H1 (cell line): ENCODE measurements at regions not wholly inside any gene's neighbourhood (a gene's known extent, or its start where the extent isn't known, plus 50 kb on each side); places are given as distances from the start of the nearest gene placed in this dataset.
A peak's percentile ranks its signal among the peaks of the same experiment; 100 is the strongest.

Source experiments
- CTCF ChIA-PET: fragments of 300-600 bp; sonication (Branson Sonifier 250); formaldehyde crosslinking; loops from one replicate; lab custom pipeline; 2021; ENCODE audit not compliant: partially characterized antibody; lab: Charles Lee
- POLR2A ChIA-PET: fragments of 300-600 bp; sonication (Branson Sonifier 250); formaldehyde crosslinking; loops from one replicate; lab custom pipeline; 2021; ENCODE audit warnings: inconsistent platforms; ENCODE audit not compliant: partially characterized antibody; lab: Charles Lee
- DNase-seq, 2 experiments: peaks; one replicate each; pipeline versions ENCODE4 v3.0.0 to v3.0.0-alpha.2; 2010 to 2022; ENCODE audit warnings: low spot score in 2 of 2, low read depth in 1 of 2, mixed read lengths in 1 of 2
- FAIRE-seq: peaks from 2 replicates; lab custom pipeline; 2011; peaks lifted over from hg19 to GRCh38; lab: Jason Lieb, UNC
- H2AFZ ChIP-seq: 2 replicates; pipeline ENCODE4 v1.8.1; 2012; ENCODE audit warnings: low read length, inconsistent platforms
- H2AK5ac ChIP-seq: 2 replicates; pipeline ENCODE4 v1.6.1; 2013; ENCODE audit warnings: low read depth, low read length
- H2BK120ac ChIP-seq: replicated peaks from 2 replicates; pipeline ENCODE3; 2013; ENCODE audit warnings: low read depth, low read length, inconsistent platforms
- H2BK12ac ChIP-seq: 2 replicates; pipeline ENCODE4 v1.6.1; 2013; ENCODE audit warnings: low read depth, low read length
- H2BK15ac ChIP-seq: 2 replicates; pipeline ENCODE4 v1.6.1; 2013; ENCODE audit warnings: low read length
- H2BK20ac ChIP-seq: 2 replicates; pipeline ENCODE4 v1.6.1; 2013; ENCODE audit warnings: low read length
- H2BK5ac ChIP-seq: 2 replicates; pipeline ENCODE4 v1.6.1; 2013; ENCODE audit warnings: low read depth, low read length
- H3K14ac ChIP-seq: 2 replicates; pipeline ENCODE4 v1.6.1; 2013; ENCODE audit warnings: inconsistent platforms; ENCODE audit not compliant: insufficient read length
- H3K18ac ChIP-seq: 2 replicates; pipeline ENCODE4 v1.6.1; 2013; ENCODE audit warnings: low read length; ENCODE audit errors: extremely low read depth
- H3K23ac ChIP-seq: 2 replicates; pipeline ENCODE4 v1.6.1; 2013; ENCODE audit warnings: inconsistent platforms; ENCODE audit not compliant: insufficient read length
- H3K23me2 ChIP-seq: 2 replicates; pipeline ENCODE4 v1.6.1; 2013; ENCODE audit warnings: low read depth, low read length
- H3K27ac ChIP-seq: 2 replicates; pipeline ENCODE4 v1.6.1; 2011; ENCODE audit warnings: low read depth, low read length, inconsistent platforms
- H3K27me3 ChIP-seq, 4 experiments: replicated peaks in 1 of 4; 1 replicate in 1 of 4; 2 replicates in 3 of 4; pipeline versions ENCODE4 v1.6.1 to v1.8.1; 2011 to 2013; ENCODE audit warnings: low read length in 3 of 4, mild to moderate bottlenecking in 3 of 4, inconsistent platforms in 2 of 4, mixed read lengths in 2 of 4, moderate library complexity in 1 of 4; ENCODE audit not compliant: control insufficient read depth in 3 of 4, insufficient read depth in 3 of 4; ENCODE audit errors: extremely low read depth in 1 of 4
- H3K36me3 ChIP-seq, 4 experiments: 2 replicates each; pipeline versions ENCODE4 v1.6.1 to v1.8.1; 2011 to 2013; ENCODE audit warnings: mild to moderate bottlenecking in 4 of 4, low read length in 3 of 4, moderate library complexity in 2 of 4, control low read depth in 1 of 4, inconsistent platforms in 1 of 4; ENCODE audit not compliant: insufficient read depth in 4 of 4, control insufficient read depth in 2 of 4
- H3K4ac ChIP-seq: replicated peaks from 2 replicates; pipeline ENCODE3; 2013; ENCODE audit warnings: low read length, low read depth, mixed read lengths, inconsistent platforms; ENCODE audit not compliant: insufficient read length
- H3K4me1 ChIP-seq, 4 experiments: replicated peaks in 1 of 4; 1 replicate in 1 of 4; 2 replicates in 3 of 4; pipeline versions ENCODE4 v1.6.1 to v1.8.1; 2011 to 2013; ENCODE audit warnings: low read length in 3 of 4, inconsistent platforms in 2 of 4, mixed read lengths in 1 of 4; ENCODE audit not compliant: insufficient read depth in 4 of 4, control insufficient read depth in 3 of 4
- H3K4me2 ChIP-seq, 2 experiments: 2 replicates each; pipeline versions ENCODE4 v1.6.1 to v1.8.1; 2011 to 2013; ENCODE audit warnings: low read depth in 2 of 2, low read length in 2 of 2, control low read depth in 1 of 2, inconsistent platforms in 1 of 2, mild to moderate bottlenecking in 1 of 2; ENCODE audit not compliant: insufficient read depth in 1 of 2
- H3K4me3 ChIP-seq, 4 experiments: fragments of 200-600, 300-600 bp in 1 of 4; sonication (generic), shearing (Covaris generic), sonication (Bioruptor Twin) in 1 of 4; 2 replicates each; pipeline versions ENCODE4 v1.5.1 to v1.8.1; 2011 to 2016; ENCODE audit warnings: low read length in 4 of 4, low read depth in 3 of 4, control low read depth in 2 of 4, inconsistent platforms in 2 of 4, mild to moderate bottlenecking in 2 of 4, mixed read lengths in 1 of 4, moderate library complexity in 1 of 4; ENCODE audit not compliant: insufficient read depth in 2 of 4; ENCODE audit errors: extremely low read depth in 1 of 4
- H3K56ac ChIP-seq: replicated peaks from 2 replicates; pipeline ENCODE3; 2013; ENCODE audit warnings: low read depth, mild to moderate bottlenecking, mixed read lengths, low read length, inconsistent platforms; ENCODE audit not compliant: insufficient read length
- H3K79me1 ChIP-seq: 2 replicates; pipeline ENCODE4 v1.6.1; 2013; ENCODE audit warnings: low read depth, low read length, control low read depth
- H3K79me2 ChIP-seq, 2 experiments: 2 replicates each; pipeline versions ENCODE4 v1.6.1 to v1.8.1; 2012 to 2013; ENCODE audit warnings: low read length in 2 of 2, mild to moderate bottlenecking in 2 of 2, inconsistent platforms in 1 of 2; ENCODE audit not compliant: insufficient read depth in 2 of 2, control insufficient read depth in 1 of 2
- H3K9ac ChIP-seq, 4 experiments: replicated peaks in 1 of 4; 1 replicate in 1 of 4; 2 replicates in 3 of 4; pipeline versions ENCODE4 v1.6.1 to v1.8.1; 2011 to 2013; ENCODE audit warnings: low read depth in 3 of 4, low read length in 3 of 4, control low read depth in 2 of 4, mild to moderate bottlenecking in 2 of 4, moderate library complexity in 2 of 4, inconsistent platforms in 1 of 4; ENCODE audit errors: extremely low read depth in 1 of 4
- H3K9me3 ChIP-seq, 2 experiments: 2 replicates each; pipeline versions ENCODE4 v1.6.1 to v1.8.1; 2012 to 2013; ENCODE audit warnings: mild to moderate bottlenecking in 2 of 2, moderate library complexity in 2 of 2, control low read depth in 1 of 2, inconsistent platforms in 1 of 2, low read depth in 1 of 2, low read length in 1 of 2, mixed read lengths in 1 of 2; ENCODE audit not compliant: insufficient read depth in 2 of 2
- H4K20me1 ChIP-seq, 2 experiments: replicated peaks in 1 of 2; 2 replicates each; pipeline versions ENCODE3 to v1.8.1; 2011 to 2013; ENCODE audit warnings: inconsistent platforms in 2 of 2, low read length in 2 of 2, mild to moderate bottlenecking in 1 of 2; ENCODE audit not compliant: insufficient read depth in 2 of 2, control insufficient read depth in 1 of 2
- H4K5ac ChIP-seq: 2 replicates; pipeline ENCODE4 v1.6.1; 2013; ENCODE audit warnings: low read length, low read depth, mixed read lengths, inconsistent platforms; ENCODE audit not compliant: insufficient read length
- H4K8ac ChIP-seq: 2 replicates; pipeline ENCODE4 v1.8.0; 2013; ENCODE audit warnings: mild to moderate bottlenecking, moderate library complexity, low read length, inconsistent platforms; ENCODE audit not compliant: insufficient read depth; ENCODE audit errors: extremely low read depth
- H4K91ac ChIP-seq: replicated peaks from 2 replicates; pipeline ENCODE3; 2013; ENCODE audit warnings: low read length, mixed read lengths, inconsistent platforms; ENCODE audit not compliant: insufficient read length
- CEBPB ChIP-seq: IDR thresholded peaks from 2 replicates; pipeline ENCODE4 v1.6.1; 2012; ENCODE audit warnings: low read depth, low read length
- GTF2F1 ChIP-seq: IDR thresholded peaks from 2 replicates; pipeline ENCODE4 v1.6.1; 2012; ENCODE audit warnings: low read depth, low read length, improper control_type of control experiment, borderline replicate concordance
- TAF7 ChIP-seq: optimal IDR thresholded peaks from 2 replicates; pipeline ENCODE3; 2011; ENCODE audit warnings: low read depth, mild to moderate bottlenecking, inconsistent platforms, low read length, moderate library complexity, borderline replicate concordance
- WGBS, 2 experiments: shearing (Covaris generic) in 1 of 2; methylation state at CpG; one replicate each; pipeline versions ENCODE4 v1.1.6 to v1.1.7; 2013 to 2015; ENCODE audit warnings: low lambda C conversion rate in 2 of 2, mixed read lengths in 2 of 2, inconsistent platforms in 1 of 2, low coverage in 1 of 2, missing lambda C conversion rate in 1 of 2; ENCODE audit not compliant: insufficient replicate concordance in 2 of 2, insufficient coverage in 1 of 2, insufficient read length in 1 of 2; ENCODE audit errors: extremely low coverage in 1 of 2, missing lambda C conversion rate in 1 of 2; 5-methylcytosine and 5-hydroxymethylcytosine counted together

GRCh38 chr2:145407-145806 is 99.1 kb upstream of the FAM110C start:
- Histone ChIP-seq H3K27ac (no peak overlapping the region), H2BK20ac (no peak overlapping the region), H4K91ac (no peak overlapping the region), H3K79me1 (no peaks in the 10 kb centered on the region), H3K4me2 (no peak overlapping the region), H4K5ac (no peak overlapping the region), H2BK5ac (no peak overlapping the region), H3K9me3 (peaks cover 0 to 4% of the 10 kb centered on the region in 2 experiments; a peak in 1 of 4 replicates), H2BK12ac (no peak overlapping the region), H2BK120ac (no peak overlapping the region), H3K14ac (no peak overlapping the region), H3K27me3 (no peaks in the 10 kb centered on the region), H3K23me2 (no peaks in the 10 kb centered on the region), H3K4me1 (peaks cover 2 to 13% (median 7%) of the 10 kb centered on the region in 4 experiments; a peak in 6 of 7 replicates), H2AFZ (no peak overlapping the region), H3K9ac (no peak overlapping the region), H4K8ac (no peak overlapping the region), H3K56ac (no peak overlapping the region), H3K23ac (no peak overlapping the region), H2BK15ac (no peak overlapping the region)
- CTCF ChIA-PET = no interaction called here
- DNase-seq (no peak), FAIRE-seq (no peak)
- 89% methylated on average over 2 of the region's 2 CpGs; no CpG with 5 or more reads in 1 of the 2 experiments for WGBS, 2 experiments
- peak; percentile 14; the same call in 1 of the 2 replicates for TF ChIP-seq CEBPB
- no peak for TF ChIP-seq TAF7
- TF ChIP-seq GTF2F1 = no peak
- TF ChIP-seq, all 59 proteins: peak for 1
- H4K20me1 ChIP-seq = no peaks in the 10 kb centered on the region
- no peak overlapping the region for H3K4ac ChIP-seq
- H3K36me3 ChIP-seq = peaks cover 0 to 4% (median 0%) of the 10 kb centered on the region in 4 experiments; a peak in 1 of 8 replicates
- POLR2A ChIA-PET = no interaction called here
- H3K4me3 ChIP-seq = no peak overlapping the region
- H3K79me2 ChIP-seq = no peaks in the 10 kb centered on the region
- H3K18ac ChIP-seq = no peak overlapping the region
- H2AK5ac ChIP-seq = no peak overlapping the region
